NCI-H2081 treated with DMSO at 0.1 percent for 48 hours (cell line): ENCODE measurements at regions not wholly inside any gene's neighbourhood (a gene's known extent, or its start where the extent isn't known, plus 50 kb on each side); places are given as distances from the start of the nearest gene placed in this dataset.

ENCODE experiments used
- DNase-seq: peaks from one replicate; lab custom pipeline; 2025; lab: John Stamatoyannopoulos, UW

- DNase-seq, result no peak
Measured at GRCh38 chr18:6649421-6650126, 79.9 kb upstream of the ARHGAP28 start.

- DNase-seq, result peak; percentile 2
Measured at GRCh38 chr18:6650127-6650507, 79.4 kb upstream of the ARHGAP28 start.

GRCh38 chr18:6650747-6651146, 78.8 kb upstream of the ARHGAP28 start:
- no peak for DNase-seq

- DNase-seq, result no peak
Measured at GRCh38 chr18:6652098-6652497, 77.4 kb upstream of the ARHGAP28 start.

- DNase-seq, result no peak
Measured at GRCh38 chr18:6653880-6654279, 75.6 kb upstream of the ARHGAP28 start.

- DNase-seq, result no peak
Measured at GRCh38 chr18:6659963-6660725, 69.4 kb upstream of the ARHGAP28 start.

- DNase-seq, result no peak
Measured at GRCh38 chr18:6661692-6662415, 67.7 kb upstream of the ARHGAP28 start.

GRCh38 chr18:6666012-6666685, 63.4 kb upstream of the ARHGAP28 start:
- no peak for DNase-seq

- no peak for DNase-seq
Measured at GRCh38 chr18:6668836-6669235, 60.7 kb upstream of the ARHGAP28 start.

- no peak for DNase-seq
Measured at GRCh38 chr18:6672821-6673308, 56.7 kb upstream of the ARHGAP28 start.

- no peak for DNase-seq
Measured at GRCh38 chr18:6677086-6677485, 52.4 kb upstream of the ARHGAP28 start.

GRCh38 chr18:6679201-6679600, 50.3 kb upstream of the ARHGAP28 start:
- DNase-seq, result no peak
